Heart left ventricle (tissue), 13 donors: ENCODE measurements at regions not wholly inside any gene's neighbourhood (a gene's known extent, or its start where the extent isn't known, plus 50 kb on each side); places are given as distances from the start of the nearest gene placed in this dataset.

Experiments used
- CTCF ChIP-seq, 12 donors: fragments of 200-600 bp; sonication (generic) in 4 of 12; IDR thresholded peaks; one replicate each; pipeline versions ENCODE4 v1.5.0 to v1.8.0; 2018 to 2022; ENCODE audit warnings: antibody characterized with exemption in 12 of 12, mild to moderate bottlenecking in 5 of 12
- POLR2A ChIP-seq, 2 donors: fragments of 450-650 bp; IDR thresholded peaks; one replicate each; pipeline ENCODE4 v1.6.1; 2017; ENCODE audit warnings: antibody characterized with exemption in 2 of 2, mild to moderate bottlenecking in 2 of 2, moderate library complexity in 2 of 2
- donor health status: ischemic (EF 13 %, LVEDD 7.1; RV severe dilation, severe dysfunction).
- donor health status: DM: no; HTN: yes; CAD: no.
- donor health status: DM: no; HTN: no; CAD: no.
- donor health status: ischemic (EF 25% LVEDD 6.9; RV normal size, moderate dysfunction).
- donor health status: ischemic (EF 25% LVEDD 5.7; RV mildly dilated, moderate dysfunction).
- donor health status: ischemic (EF 35%, LVEDD 5.7; RV mildly dilated, moderate dysfunction).
- donor health status: nonischemic (EF 11% LVEDD 7.7; RV severe dilation, severe dysfunction).
- donor health status: DM: yes; HTN: yes; CAD: no.
- donor health status: PGD.
- donor health status: ischemic (EF 29% LVEDD 5.4; RV normal size, mild dysfunction).
- donor health status: nonischemic (EF 23%, LVEDD 6.1; RV moderate dilation, normal function).

- no peak for TF ChIP-seq CTCF (IDR thresholded peaks at IDR 0.05)
- TF ChIP-seq POLR2A (IDR thresholded peaks at IDR 0.05) = no peak
Observed at GRCh38 chr5:51944500-51945125, 561.4 kb downstream of the ISL1 start.
